H9 (cell line): ENCODE measurements at regions not wholly inside any gene's neighbourhood (a gene's known extent, or its start where the extent isn't known, plus 50 kb on each side); places are given as distances from the start of the nearest gene placed in this dataset.

Experiments used
- DNase-seq: peaks from one replicate; pipeline ENCODE4 v3.0.0-alpha.2; 2017
- H2AFZ ChIP-seq: one replicate; pipeline ENCODE4 v1.6.1; 2013; ENCODE audit warnings: mild to moderate bottlenecking, low read length, control low read depth, moderate library complexity
- H2AK5ac ChIP-seq: 2 replicates; pipeline ENCODE4 v1.6.1; 2013; ENCODE audit warnings: low read length, control low read depth, mixed read lengths; ENCODE audit not compliant: insufficient read length
- H2BK120ac ChIP-seq: one replicate; pipeline ENCODE4 v1.6.1; 2013; ENCODE audit warnings: low read depth, mild to moderate bottlenecking, low read length, control low read depth, inconsistent platforms; ENCODE audit not compliant: poor library complexity, severe bottlenecking
- H2BK12ac ChIP-seq: 2 replicates; pipeline ENCODE4 v1.6.1; 2013; ENCODE audit warnings: low read length, control low read depth, mixed read lengths, low read depth; ENCODE audit not compliant: insufficient read length
- H2BK15ac ChIP-seq: 2 replicates; pipeline ENCODE4 v1.6.1; 2013; ENCODE audit warnings: low read depth, low read length, control low read depth
- H2BK20ac ChIP-seq: one replicate; pipeline ENCODE4 v1.6.1; 2013; ENCODE audit warnings: low read depth, mild to moderate bottlenecking, low read length, control low read depth, inconsistent platforms; ENCODE audit not compliant: poor library complexity, severe bottlenecking
- H2BK5ac ChIP-seq: 2 replicates; pipeline ENCODE4 v1.6.1; 2013; ENCODE audit warnings: low read length, control low read depth, mixed read lengths; ENCODE audit not compliant: insufficient read length
- H3K14ac ChIP-seq: 2 replicates; pipeline ENCODE4 v1.6.1; 2013; ENCODE audit warnings: low read length, control low read depth; ENCODE audit not compliant: insufficient read depth
- H3K18ac ChIP-seq: 2 replicates; pipeline ENCODE4 v1.6.1; 2013; ENCODE audit warnings: low read depth, mild to moderate bottlenecking, mixed read lengths, low read length, control low read depth; ENCODE audit not compliant: insufficient read length
- H3K23ac ChIP-seq: 2 replicates; pipeline ENCODE4 v1.6.1; 2013; ENCODE audit warnings: low read length, control low read depth, mixed read lengths, low read depth; ENCODE audit not compliant: insufficient read length
- H3K23me2 ChIP-seq: 2 replicates; pipeline ENCODE4 v1.6.1; 2013; ENCODE audit warnings: low read depth, mild to moderate bottlenecking, mixed read lengths, low read length, control low read depth; ENCODE audit not compliant: insufficient read length, poor library complexity, severe bottlenecking
- H3K27ac ChIP-seq: 2 replicates; pipeline ENCODE4 v1.5.1; 2013; ENCODE audit warnings: low read length, control low read depth, mixed read lengths, low read depth; ENCODE audit not compliant: insufficient read length
- H3K27me3 ChIP-seq: 2 replicates; pipeline ENCODE4 v1.6.1; 2013; ENCODE audit warnings: low read length, control low read depth, inconsistent platforms; ENCODE audit not compliant: insufficient read depth
- H3K4ac ChIP-seq: 2 replicates; pipeline ENCODE4 v1.6.1; 2013; ENCODE audit warnings: low read depth, mild to moderate bottlenecking, control low read depth, inconsistent platforms, low read length, moderate library complexity
- H3K4me1 ChIP-seq: 2 replicates; pipeline ENCODE4 v1.6.1; 2013; ENCODE audit warnings: low read length, control low read depth, inconsistent platforms; ENCODE audit not compliant: insufficient read depth
- H3K4me2 ChIP-seq: 2 replicates; pipeline ENCODE4 v1.6.1; 2013; ENCODE audit warnings: low read length, control low read depth, mixed read lengths; ENCODE audit not compliant: insufficient read length, insufficient read depth
- H3K56ac ChIP-seq: 2 replicates; pipeline ENCODE4 v1.6.1; 2013; ENCODE audit warnings: low read depth, mild to moderate bottlenecking, mixed read lengths, low read length, control low read depth; ENCODE audit not compliant: insufficient read length
- H3K79me1 ChIP-seq: 2 replicates; pipeline ENCODE4 v1.6.1; 2013; ENCODE audit warnings: low read depth, mild to moderate bottlenecking, moderate library complexity, low read length, control low read depth, inconsistent platforms; ENCODE audit not compliant: insufficient read depth, poor library complexity, severe bottlenecking
- H3K79me2 ChIP-seq: 2 replicates; pipeline ENCODE4 v1.6.1; 2013; ENCODE audit warnings: low read length, control low read depth, inconsistent platforms; ENCODE audit not compliant: insufficient read depth
- H3K9ac ChIP-seq: 2 replicates; pipeline ENCODE4 v1.6.1; 2013; ENCODE audit warnings: low read length, control low read depth, mixed read lengths; ENCODE audit not compliant: insufficient read length; ENCODE audit errors: extremely low read depth
- H3K9me3 ChIP-seq: one replicate; pipeline ENCODE4 v1.6.1; 2013; ENCODE audit warnings: low read depth, low read length, inconsistent platforms; ENCODE audit not compliant: control insufficient read depth
- H3T11ph ChIP-seq: one replicate; pipeline ENCODE4 v1.6.1; 2013; ENCODE audit warnings: mild to moderate bottlenecking, low read length, control low read depth, inconsistent platforms
- H4K20me1 ChIP-seq: one replicate; pipeline ENCODE4 v1.6.1; 2013; ENCODE audit not compliant: control insufficient read depth, insufficient read length, insufficient read depth
- H4K5ac ChIP-seq: 2 replicates; pipeline ENCODE4 v1.6.1; 2013; ENCODE audit warnings: low read depth, mild to moderate bottlenecking, mixed read lengths, low read length, control low read depth; ENCODE audit not compliant: insufficient read length
- H4K8ac ChIP-seq: replicated peaks from 2 replicates; pipeline ENCODE4 v1.6.1; 2013; ENCODE audit warnings: low read length, control low read depth, mixed read lengths, low read depth; ENCODE audit not compliant: insufficient read length
- H4K91ac ChIP-seq: 2 replicates; pipeline ENCODE4 v1.6.1; 2013; ENCODE audit warnings: low read depth, mild to moderate bottlenecking, moderate library complexity, mixed read lengths, low read length, control low read depth; ENCODE audit not compliant: insufficient read length
- H3K27ac Mint-ChIP-seq, 3 experiments: 2 replicates in 2 of 3; 3 replicates in 1 of 3; pipeline ENCODE4 v1.8.0; 2020 to 2021; ENCODE audit warnings: mixed read lengths in 3 of 3, mild to moderate bottlenecking in 1 of 3, moderate library complexity in 1 of 3
- H3K27me3 Mint-ChIP-seq: 2 replicates; pipeline ENCODE4 v1.8.0; 2021; ENCODE audit warnings: low read depth, mild to moderate bottlenecking, moderate library complexity, mixed read lengths
- H3K36me3 Mint-ChIP-seq, 3 experiments: 2 replicates in 2 of 3; 3 replicates in 1 of 3; pipeline ENCODE4 v1.8.0; 2020 to 2021; ENCODE audit warnings: low read depth in 3 of 3, mixed read lengths in 3 of 3; ENCODE audit not compliant: insufficient read depth in 1 of 3
- H3K4me1 Mint-ChIP-seq, 2 experiments: 2 replicates each; pipeline ENCODE4 v1.8.0; 2020; ENCODE audit warnings: mixed read lengths in 2 of 2
- H3K4me3 Mint-ChIP-seq, 2 experiments: 2 replicates in 1 of 2; 3 replicates in 1 of 2; pipeline ENCODE4 v1.8.0; 2020 to 2021; ENCODE audit warnings: mild to moderate bottlenecking in 2 of 2, mixed read lengths in 2 of 2, moderate library complexity in 1 of 2
- H3K9me3 Mint-ChIP-seq, 2 experiments: 2 replicates in 1 of 2; 3 replicates in 1 of 2; pipeline ENCODE4 v1.8.0; 2020; ENCODE audit warnings: mild to moderate bottlenecking in 2 of 2, mixed read lengths in 2 of 2, moderate library complexity in 1 of 2
- CTCF ChIP-seq: fragments of 200-600 bp; sonication (generic); conservative IDR thresholded peaks from 3 replicates; pipeline ENCODE4 v1.8.0; 2021; ENCODE audit warnings: antibody characterized with exemption, mild to moderate bottlenecking
- WGBS: extraction: QIAGEN DNeasy Blood & Tissue Kit; methylation state at CpG from one replicate; pipeline ENCODE4 v1.1.7; 2013; ENCODE audit warnings: missing lambda C conversion rate, low lambda C conversion rate, mixed read lengths; ENCODE audit not compliant: insufficient read length; ENCODE audit errors: extremely low coverage; 5-methylcytosine and 5-hydroxymethylcytosine counted together

GRCh38 chr11:116384876-116385275 lies 387.9 kb downstream of the BUD13 start:
- peaks cover 14 to 18% of the 10 kb centered on the region in 2 experiments for H3K4me1 Mint-ChIP-seq
- H2BK15ac ChIP-seq, result no peak overlapping the region
- no peak overlapping the region for H2AK5ac ChIP-seq
- H2BK120ac ChIP-seq, result no peak overlapping the region
- no peak overlapping the region for H3K23ac ChIP-seq
- no peaks in the 10 kb centered on the region for H3K79me1 ChIP-seq
- H3K4me2 ChIP-seq, result no peak overlapping the region
- no peak overlapping the region for H3K14ac ChIP-seq
- TF ChIP-seq CTCF, result no peak
- no peak overlapping the region for H3K4me3 Mint-ChIP-seq
- H4K8ac ChIP-seq, result no peak overlapping the region
- H4K5ac ChIP-seq, result no peak overlapping the region
- H4K91ac ChIP-seq, result no peak overlapping the region
- no peaks in the 10 kb centered on the region for H3K9me3 Mint-ChIP-seq
- H3K9ac ChIP-seq, result no peak overlapping the region
- H3K36me3 Mint-ChIP-seq, result no peaks in the 10 kb centered on the region
- no peaks in the 10 kb centered on the region for H3K9me3 ChIP-seq
- H2BK5ac ChIP-seq, result no peak overlapping the region
- no peak overlapping the region; a peak in 1 of 7 replicates for H3K27ac Mint-ChIP-seq
- no peak overlapping the region for H2AFZ ChIP-seq
- no peaks in the 10 kb centered on the region for H3K27me3 Mint-ChIP-seq
- H3K27ac ChIP-seq, result no peak overlapping the region
- no peaks in the 10 kb centered on the region for H3K4me1 ChIP-seq
- H2BK20ac ChIP-seq, result no peak overlapping the region
- DNase-seq, result no peak
- H3K79me2 ChIP-seq, result no peaks in the 10 kb centered on the region
- no peak overlapping the region for H3K18ac ChIP-seq
- no peak overlapping the region for H3K56ac ChIP-seq
- no peak overlapping the region for H3T11ph ChIP-seq
- H3K23me2 ChIP-seq, result no peaks in the 10 kb centered on the region
- H2BK12ac ChIP-seq, result no peak overlapping the region
- H4K20me1 ChIP-seq, result no peaks in the 10 kb centered on the region
- H3K27me3 ChIP-seq, result no peaks in the 10 kb centered on the region
- no peak overlapping the region for H3K4ac ChIP-seq
- no CpG with 5 or more reads among the region's 4 CpGs for WGBS
